ENCODE measurements at regions not wholly inside any gene's neighbourhood (a gene's known extent, or its start where the extent isn't known, plus 50 kb on each side); places are given as distances from the start of the nearest gene placed in this dataset.

- POLR2A ChIA-PET, result no interaction called here
Observed at GRCh38 chrX:22345884-22346283, 73.2 kb downstream of the CBLL2 start.

GRCh38 chrX:22347491-22347890 is 74.8 kb downstream of the CBLL2 start:
- no peaks in the 10 kb centered on the region for H3K9me3 Mint-ChIP-seq (ENCODE audit: unreplicated experiment)
- no peaks in the 10 kb centered on the region for H3K27me3 ChIP-seq (replicated peaks; ENCODE audit: control insufficient read depth, insufficient read depth, low read length)
- TF ChIP-seq CTCF (IDR thresholded peaks at IDR 0.05; ENCODE audit: insufficient read depth in 1 of 2, low read depth in 1 of 2, low read length in 1 of 2, severe bottlenecking in 1 of 2, unreplicated experiment in 1 of 2), result no peak
- BruUV-seq (replicated peaks), result no TSS peak
- peaks cover 6% of the 10 kb centered on the region for H3K27me3 Mint-ChIP-seq (ENCODE audit: insufficient read depth, unreplicated experiment)
- no peaks in the 10 kb centered on the region for H3K9me3 ChIP-seq
- H3K4me3 ChIP-seq (ENCODE audit: low read depth, low read length), result no peak overlapping the region
- POLR2A ChIA-PET, result no interaction called here
- H3K27ac Mint-ChIP-seq (ENCODE audit: unreplicated experiment), result no peak overlapping the region
- no peaks in the 10 kb centered on the region for H3K4me1 Mint-ChIP-seq (ENCODE audit: low read depth, unreplicated experiment)
- no peak for DNase-seq
- H3K36me3 ChIP-seq (ENCODE audit: control insufficient read depth, insufficient read depth, low read length), result no peaks in the 10 kb centered on the region
- intact Hi-C loops (cut with micrococcal nuclease; ENCODE audit: unreplicated experiment), result no loop called here
- no peaks in the 10 kb centered on the region for H3K4me1 ChIP-seq
- CTCF ChIA-PET, result no interaction called here
- H3K4me3 Mint-ChIP-seq (ENCODE audit: unreplicated experiment), result no peak overlapping the region
- H3K36me3 Mint-ChIP-seq (ENCODE audit: insufficient read depth, unreplicated experiment), result no peaks in the 10 kb centered on the region

More at GRCh38 chrX:22345884-22346283, 73.2 kb downstream of the CBLL2 start:
- Mint-ChIP-seq H3K36me3 (ENCODE audit: insufficient read depth, unreplicated experiment) (no peaks in the 10 kb centered on the region), H3K4me3 (ENCODE audit: unreplicated experiment) (no peak overlapping the region), H3K4me1 (ENCODE audit: low read depth, unreplicated experiment) (no peaks in the 10 kb centered on the region), H3K27me3 (ENCODE audit: insufficient read depth, unreplicated experiment) (peaks cover 6% of the 10 kb centered on the region), H3K27ac (ENCODE audit: unreplicated experiment) (no peak overlapping the region), H3K9me3 (ENCODE audit: unreplicated experiment) (no peaks in the 10 kb centered on the region)
- TF ChIP-seq CTCF (IDR thresholded peaks at IDR 0.05; ENCODE audit: insufficient read depth in 1 of 2, low read depth in 1 of 2, low read length in 1 of 2, severe bottlenecking in 1 of 2, unreplicated experiment in 1 of 2), result no peak
- CTCF ChIA-PET, result no interaction called here
- no peak for DNase-seq
- intact Hi-C loops (cut with micrococcal nuclease; ENCODE audit: unreplicated experiment), result no loop called here
- no peaks in the 10 kb centered on the region for H3K36me3 ChIP-seq (ENCODE audit: control insufficient read depth, insufficient read depth, low read length)
- no peak overlapping the region for H3K4me3 ChIP-seq (ENCODE audit: low read depth, low read length)
- no TSS peak for BruUV-seq (replicated peaks)
- H3K9me3 ChIP-seq, result no peaks in the 10 kb centered on the region
- no peaks in the 10 kb centered on the region for H3K27me3 ChIP-seq (replicated peaks; ENCODE audit: control insufficient read depth, insufficient read depth, low read length)
- H3K4me1 ChIP-seq, result no peaks in the 10 kb centered on the region

DNA sequence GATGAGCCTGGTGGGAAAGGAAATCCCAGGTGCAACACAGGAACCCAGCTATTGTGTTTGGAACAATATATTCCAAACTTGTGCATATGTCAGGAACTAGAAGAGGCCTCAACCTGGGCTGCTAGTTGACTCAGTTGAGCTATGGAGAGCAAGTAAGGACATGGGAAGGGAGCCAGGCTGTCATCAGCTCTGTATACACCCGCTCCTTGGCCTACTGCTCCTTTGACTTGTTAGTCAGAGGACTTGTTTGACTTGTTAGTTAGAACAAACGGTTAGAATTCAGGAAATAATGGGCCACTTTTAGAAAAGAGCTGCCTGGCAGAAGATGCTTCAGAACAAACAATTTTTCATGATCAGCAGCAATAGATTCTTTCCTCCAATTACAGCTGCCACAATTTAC is 76.4 kb downstream of the CBLL2 start:
- intact Hi-C loops (cut with micrococcal nuclease; ENCODE audit: unreplicated experiment), result no loop called here
- Histone ChIP-seq H3K27me3 (replicated peaks; ENCODE audit: control insufficient read depth, insufficient read depth, low read length) (no peaks in the 10 kb centered on the region), H3K36me3 (ENCODE audit: control insufficient read depth, insufficient read depth, low read length) (no peaks in the 10 kb centered on the region), H3K4me3 (ENCODE audit: low read depth, low read length) (no peak overlapping the region), H3K9me3 (no peaks in the 10 kb centered on the region), H3K4me1 (no peaks in the 10 kb centered on the region)
- no peak overlapping the region for H3K4me3 Mint-ChIP-seq (ENCODE audit: unreplicated experiment)
- no TSS peak for BruUV-seq (replicated peaks)
- H3K4me1 Mint-ChIP-seq (ENCODE audit: low read depth, unreplicated experiment), result no peaks in the 10 kb centered on the region
- DNase-seq, result no peak
- no peaks in the 10 kb centered on the region for H3K9me3 Mint-ChIP-seq (ENCODE audit: unreplicated experiment)
- no peaks in the 10 kb centered on the region for H3K36me3 Mint-ChIP-seq (ENCODE audit: insufficient read depth, unreplicated experiment)
- H3K27me3 Mint-ChIP-seq (ENCODE audit: insufficient read depth, unreplicated experiment), result peaks cover 6% of the 10 kb centered on the region
- POLR2A ChIA-PET, result no interaction called here
- CTCF ChIA-PET, result no interaction called here
- TF ChIP-seq CTCF (IDR thresholded peaks at IDR 0.05; ENCODE audit: insufficient read depth in 1 of 2, low read depth in 1 of 2, low read length in 1 of 2, severe bottlenecking in 1 of 2, unreplicated experiment in 1 of 2), result no peak
- H3K27ac Mint-ChIP-seq (ENCODE audit: unreplicated experiment), result no peak overlapping the region

All from Caco-2 (cell line).